ENCODE measurements at regions not wholly inside any gene's neighbourhood (a gene's known extent, or its start where the extent isn't known, plus 50 kb on each side); places are given as distances from the start of the nearest gene placed in this dataset.

DNA sequence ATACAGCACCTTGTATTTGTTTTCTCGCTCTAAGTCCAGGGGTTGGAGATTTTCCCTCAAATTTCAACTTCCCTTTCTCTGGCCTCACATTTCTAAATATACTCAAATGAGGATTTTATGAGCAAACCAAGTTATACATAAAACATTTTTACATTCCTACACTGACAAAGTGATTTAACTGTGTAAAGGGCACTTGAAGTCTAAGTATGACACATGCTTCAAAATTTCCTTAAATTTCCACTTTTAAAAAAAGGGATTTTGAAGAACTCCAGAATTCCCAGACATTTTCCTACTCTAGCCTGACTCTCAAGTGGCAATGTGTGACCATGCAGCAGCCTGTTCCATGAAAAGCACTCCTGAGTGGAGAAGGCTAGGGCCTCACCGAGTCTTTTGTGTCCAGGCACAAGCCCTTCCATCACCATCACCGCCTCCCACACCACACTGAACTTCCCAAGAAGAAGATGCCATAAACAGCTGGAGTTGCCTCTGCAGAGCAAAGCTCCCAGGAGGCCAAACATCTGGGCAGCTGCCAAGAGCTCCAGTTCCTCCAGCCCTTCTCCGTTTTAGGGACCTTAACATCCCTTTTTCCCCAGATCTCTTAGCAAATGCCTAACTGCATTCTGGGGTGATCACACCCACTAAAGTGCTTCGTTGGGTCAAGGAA, 68.9 kb downstream of the NCR2 start:
- H3K36me3 Mint-ChIP-seq (ENCODE audit: low read depth), result no peaks in the 10 kb centered on the region
- H3K27ac Mint-ChIP-seq, result no peak overlapping the region
- no peak overlapping the region for H3K4me3 Mint-ChIP-seq
- H3K4me1 Mint-ChIP-seq, result no peaks in the 10 kb centered on the region
- DNase-seq, result no peak
- H3K9me3 Mint-ChIP-seq, result no peaks in the 10 kb centered on the region
- ChIA-PET POLR2A (no interaction called here), CTCF (no interaction called here)
- H3K27me3 Mint-ChIP-seq, result peaks cover 37% of the 10 kb centered on the region

DNA sequence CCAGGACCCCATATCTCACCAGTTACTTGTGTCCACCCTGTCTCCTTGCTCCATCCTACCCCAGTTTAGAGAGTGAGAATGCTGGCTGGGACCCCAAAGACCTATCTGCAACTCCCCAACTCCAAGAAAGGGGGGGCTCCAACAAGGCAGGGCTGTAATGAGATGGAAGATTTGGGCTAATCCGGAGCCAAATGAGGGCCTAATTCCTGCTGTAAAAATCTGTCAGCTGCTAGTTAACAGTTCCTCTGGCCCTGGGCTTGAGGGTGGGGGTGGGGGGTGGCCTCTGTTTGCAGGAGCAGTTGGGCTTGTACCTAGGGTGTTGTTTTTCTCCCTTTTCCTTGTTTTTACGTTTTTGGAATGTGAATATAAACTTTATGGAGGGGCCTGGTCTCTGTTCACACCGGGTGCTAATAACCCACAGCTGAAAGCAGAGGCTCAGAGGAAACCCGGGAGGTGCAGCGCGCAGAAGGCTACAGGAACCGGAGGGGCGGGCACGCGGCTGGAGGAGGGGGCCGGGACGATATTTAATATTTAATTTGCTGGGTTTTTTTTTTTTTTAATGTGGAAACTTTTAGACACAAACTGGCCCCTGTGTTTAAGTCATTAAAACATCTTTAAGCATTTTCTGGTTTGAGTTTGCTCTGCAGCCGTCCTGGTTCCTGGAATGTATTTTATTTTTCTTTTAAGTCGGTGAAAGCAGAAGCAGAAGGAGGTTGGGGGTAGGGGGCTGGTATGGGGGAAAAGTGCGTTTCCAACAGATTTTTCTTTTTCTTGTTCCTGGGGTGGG, 70.7 kb downstream of the NCR2 start:
- DNase-seq, result no peak
- peaks cover 38% of the 10 kb centered on the region for H3K27me3 Mint-ChIP-seq
- no peaks in the 10 kb centered on the region for H3K36me3 Mint-ChIP-seq (ENCODE audit: low read depth)
- POLR2A ChIA-PET, result no interaction called here
- no peaks in the 10 kb centered on the region for H3K9me3 Mint-ChIP-seq
- CTCF ChIA-PET, result no interaction called here
- H3K27ac Mint-ChIP-seq, result no peak overlapping the region
- no peaks in the 10 kb centered on the region for H3K4me1 Mint-ChIP-seq
- H3K4me3 Mint-ChIP-seq, result no peak overlapping the region

DNA sequence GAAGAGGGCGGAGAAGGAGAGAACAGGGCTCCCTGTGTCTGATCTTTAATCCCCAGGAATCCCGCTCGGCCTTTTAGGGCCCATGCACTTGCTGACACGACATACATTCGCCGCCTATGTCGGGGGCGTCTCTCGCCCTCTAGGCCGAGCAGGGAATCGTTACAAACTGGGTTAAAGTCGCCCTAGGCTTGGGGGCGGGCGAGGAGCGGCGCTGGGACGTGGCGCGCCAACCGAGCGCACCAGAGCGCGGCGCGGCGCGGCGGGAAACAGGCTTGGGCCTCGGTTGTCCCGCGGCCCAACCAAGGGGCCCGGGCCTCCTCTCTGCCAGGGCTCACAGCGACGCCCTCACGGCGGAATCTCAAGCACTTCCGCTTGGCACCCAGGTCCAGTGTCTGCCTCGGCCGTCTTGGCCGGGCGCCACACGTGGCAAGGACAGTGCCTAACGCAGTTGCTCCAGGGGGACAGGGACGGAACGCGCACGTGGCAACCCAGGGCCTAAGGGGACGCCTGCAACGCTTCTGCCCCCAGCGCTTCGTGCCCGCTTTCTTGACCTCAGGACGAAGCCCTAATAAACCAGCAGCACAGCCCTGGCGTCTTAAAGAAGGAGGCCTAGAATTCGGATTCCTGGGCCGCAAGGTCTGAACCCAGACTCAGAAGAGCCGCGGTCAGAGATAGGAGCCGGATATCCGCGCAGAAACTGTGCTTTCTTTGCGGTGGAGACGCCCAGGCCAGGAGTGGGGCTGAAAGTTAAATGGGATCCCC, 71.5 kb downstream of the NCR2 start:
- Mint-ChIP-seq H3K9me3 (no peaks in the 10 kb centered on the region), H3K4me3 (no peak overlapping the region), H3K4me1 (no peaks in the 10 kb centered on the region), H3K27me3 (peaks cover 39% of the 10 kb centered on the region), H3K36me3 (ENCODE audit: low read depth) (no peaks in the 10 kb centered on the region), H3K27ac (no peak overlapping the region)
- DNase-seq, result no peak
- ChIA-PET CTCF (no interaction called here), POLR2A (no interaction called here)

DNA sequence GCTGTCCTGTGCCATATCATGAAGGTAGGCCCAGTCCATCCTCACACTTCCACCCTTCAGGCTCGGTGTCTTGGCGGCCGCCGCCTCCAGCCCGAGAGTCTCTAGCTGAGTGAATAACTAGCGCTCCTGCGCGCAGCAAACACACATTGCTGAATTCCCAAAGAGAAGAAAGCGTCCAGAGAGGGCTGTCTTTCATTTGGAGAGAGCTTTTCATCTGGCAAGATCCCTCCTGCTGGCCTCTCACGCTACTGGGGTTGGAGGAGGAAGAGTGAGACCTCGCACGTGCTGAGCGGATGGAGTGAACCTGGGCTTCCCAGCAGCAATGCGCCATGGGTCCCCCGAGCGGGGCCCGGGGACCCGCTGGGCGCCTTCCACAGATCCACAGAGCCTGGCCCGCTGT, 73.2 kb downstream of the NCR2 start:
- no peak for DNase-seq
- Mint-ChIP-seq H3K4me1 (no peaks in the 10 kb centered on the region), H3K36me3 (ENCODE audit: low read depth) (no peaks in the 10 kb centered on the region), H3K4me3 (no peak overlapping the region), H3K27me3 (peaks cover 36% of the 10 kb centered on the region), H3K9me3 (no peaks in the 10 kb centered on the region), H3K27ac (no peak overlapping the region)
- POLR2A ChIA-PET, result no interaction called here
- CTCF ChIA-PET, result no interaction called here

DNA sequence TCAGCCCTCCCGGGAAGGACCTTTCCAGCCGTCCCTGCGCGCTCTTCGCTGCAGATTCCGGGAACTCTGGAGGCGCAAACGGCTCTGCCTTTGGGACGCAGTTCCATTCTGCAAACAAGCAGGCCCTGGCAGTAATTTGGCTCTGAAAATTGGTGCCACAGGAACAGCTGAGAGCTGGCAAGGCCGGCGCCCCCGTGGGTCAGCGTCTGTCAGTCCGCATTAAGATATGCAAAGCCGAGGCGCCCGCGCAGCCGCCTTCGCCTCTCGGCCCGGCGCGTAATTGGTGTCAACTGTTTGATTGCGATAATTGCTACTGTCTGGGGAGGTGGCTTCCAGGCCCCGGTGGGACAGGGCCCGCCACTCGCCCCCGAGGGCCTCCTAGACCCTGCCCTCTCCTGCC, 73.6 kb downstream of the NCR2 start:
- Mint-ChIP-seq H3K4me1 (no peaks in the 10 kb centered on the region), H3K9me3 (no peaks in the 10 kb centered on the region), H3K27ac (no peak overlapping the region), H3K36me3 (ENCODE audit: low read depth) (no peaks in the 10 kb centered on the region), H3K27me3 (peaks cover 37% of the 10 kb centered on the region), H3K4me3 (no peak overlapping the region)
- ChIA-PET CTCF (no interaction called here), POLR2A (no interaction called here)
- no peak for DNase-seq

DNA sequence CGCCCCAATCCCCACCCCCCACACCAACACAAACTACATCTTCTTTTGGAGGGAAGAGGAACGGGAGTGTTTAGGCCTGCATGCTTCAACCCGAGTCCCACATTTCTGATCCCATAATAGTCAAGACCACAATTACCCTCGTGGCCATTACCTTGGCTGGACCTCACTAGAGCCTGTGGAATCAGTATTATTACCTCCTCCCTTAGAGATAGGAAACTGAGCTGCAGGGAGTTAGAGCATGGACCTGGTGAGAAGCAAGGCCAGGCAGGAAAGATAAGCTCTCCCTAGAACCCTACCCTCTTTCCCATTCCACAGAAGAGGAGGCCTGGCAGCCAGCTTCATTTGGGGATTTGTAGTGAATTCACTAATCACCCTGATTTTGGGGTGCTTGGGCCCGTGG, 74.1 kb downstream of the NCR2 start:
- ChIA-PET POLR2A (no interaction called here), CTCF (interaction anchor here (1.2 kb wide), 1 partner anchor 12 kb away, joined by 3 read pairs; no protein-coding TSS in a partner anchor)
- H3K9me3 Mint-ChIP-seq, result no peaks in the 10 kb centered on the region
- H3K4me3 Mint-ChIP-seq, result no peak overlapping the region
- no peak for DNase-seq
- H3K27me3 Mint-ChIP-seq, result peaks cover 36% of the 10 kb centered on the region
- H3K36me3 Mint-ChIP-seq (ENCODE audit: low read depth), result no peaks in the 10 kb centered on the region
- H3K27ac Mint-ChIP-seq, result no peak overlapping the region
- H3K4me1 Mint-ChIP-seq, result no peaks in the 10 kb centered on the region

DNA sequence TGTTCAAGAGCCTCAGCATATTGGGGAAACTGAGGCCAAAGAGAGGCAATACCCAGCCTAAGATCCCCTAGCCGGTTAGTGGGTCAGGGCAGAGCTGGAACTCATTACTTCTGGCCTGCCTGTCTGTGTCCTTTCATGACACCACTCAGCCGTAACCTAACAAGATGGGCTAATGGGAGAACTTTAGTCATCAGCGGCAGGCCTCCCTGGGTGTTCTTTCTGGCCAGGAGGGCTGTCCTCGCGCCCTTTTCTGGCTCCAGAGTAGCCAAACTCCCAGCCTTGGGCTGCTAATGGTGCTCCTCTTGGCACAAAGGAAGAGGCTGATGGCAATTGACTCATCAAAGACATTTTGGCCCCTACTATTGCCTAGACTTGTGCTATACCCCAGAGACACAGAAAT, 76.6 kb downstream of the NCR2 start:
- CTCF ChIA-PET, result no interaction called here

DNA sequence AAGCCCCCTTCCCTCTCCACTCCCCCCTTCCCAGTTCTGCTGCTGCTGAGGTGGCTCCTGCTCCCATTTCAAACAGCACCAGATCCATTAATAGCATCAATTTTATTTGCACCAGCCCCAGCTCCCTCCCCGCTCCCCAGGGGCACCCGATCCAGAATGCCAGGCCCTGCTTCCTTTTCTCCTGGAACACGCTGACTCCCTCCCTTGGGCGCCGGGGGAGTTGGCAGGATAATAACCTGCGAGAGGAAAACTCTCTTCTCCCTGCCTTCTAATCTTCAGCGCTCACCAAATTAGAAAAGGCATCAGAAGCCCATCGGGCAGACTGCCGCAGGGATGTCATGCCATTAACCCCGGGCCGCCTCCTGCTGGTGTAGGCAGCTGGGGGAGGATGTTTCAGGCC, 77.8 kb downstream of the NCR2 start:
- H3K27ac Mint-ChIP-seq, result no peak overlapping the region
- ChIA-PET POLR2A (no interaction called here), CTCF (no interaction called here)
- DNase-seq, result no peak
- H3K36me3 Mint-ChIP-seq (ENCODE audit: low read depth), result no peaks in the 10 kb centered on the region
- peaks cover 58% of the 10 kb centered on the region for H3K27me3 Mint-ChIP-seq
- no peaks in the 10 kb centered on the region for H3K4me1 Mint-ChIP-seq
- H3K9me3 Mint-ChIP-seq, result no peaks in the 10 kb centered on the region
- no peak overlapping the region for H3K4me3 Mint-ChIP-seq

More for the DNA sequence above, 76.6 kb downstream of the NCR2 start:
- DNase-seq, result no peak
- H3K4me3 Mint-ChIP-seq, result no peak overlapping the region
- no peak overlapping the region for H3K27ac Mint-ChIP-seq
- peaks cover 47% of the 10 kb centered on the region for H3K27me3 Mint-ChIP-seq
- POLR2A ChIA-PET, result no interaction called here
- no peaks in the 10 kb centered on the region for H3K4me1 Mint-ChIP-seq
- no peaks in the 10 kb centered on the region for H3K9me3 Mint-ChIP-seq
- H3K36me3 Mint-ChIP-seq (ENCODE audit: low read depth), result no peaks in the 10 kb centered on the region

DNA sequence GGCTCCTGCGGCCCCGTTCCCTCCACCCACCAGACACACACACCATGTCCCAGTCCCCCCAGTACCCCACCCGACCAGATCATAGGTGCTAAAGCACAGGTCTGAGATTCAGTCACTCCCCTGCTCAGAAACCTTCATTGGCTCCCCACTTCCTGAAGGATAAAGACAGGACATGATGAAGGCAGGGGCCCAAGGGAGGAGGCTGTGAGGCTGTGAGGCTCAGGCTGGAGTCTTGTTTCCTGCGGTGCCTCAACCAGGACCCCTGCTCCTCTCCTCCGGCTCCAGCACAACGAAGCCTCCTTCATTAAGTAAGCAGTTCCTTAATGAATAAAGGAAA, 81.1 kb downstream of the NCR2 start:
- Mint-ChIP-seq H3K27me3 (peaks cover 64% of the 10 kb centered on the region), H3K4me3 (no peak overlapping the region), H3K4me1 (no peaks in the 10 kb centered on the region), H3K9me3 (no peaks in the 10 kb centered on the region), H3K36me3 (ENCODE audit: low read depth) (no peaks in the 10 kb centered on the region), H3K27ac (no peak overlapping the region)
- POLR2A ChIA-PET, result no interaction called here
- DNase-seq, result no peak
- CTCF ChIA-PET, result interaction anchor here (0.7 to 1.6 kb wide), 3 partner anchors 10 to 214 kb away, joined by 3 to 5 read pairs (median 4); no protein-coding TSS in a partner anchor

DNA sequence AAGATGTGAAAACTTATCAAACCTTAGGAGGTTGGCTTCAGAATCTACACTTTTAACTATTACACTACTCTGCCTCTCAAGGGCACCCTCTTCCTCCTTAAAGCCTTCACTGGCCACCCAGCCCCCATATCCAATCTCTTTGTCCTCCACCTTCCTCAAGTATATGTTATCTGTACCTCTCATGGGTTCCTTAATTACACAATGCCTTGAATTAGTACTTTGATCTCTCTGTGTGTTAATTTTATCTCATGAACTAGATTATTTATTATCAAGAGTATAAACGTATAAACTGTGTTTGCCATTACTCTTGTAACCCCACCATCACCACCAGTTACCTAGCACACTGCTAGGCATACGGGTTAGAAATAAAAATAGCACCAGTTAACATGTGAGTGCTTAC, 83.3 kb downstream of the NCR2 start:
- no peaks in the 10 kb centered on the region for H3K36me3 Mint-ChIP-seq (ENCODE audit: low read depth)
- H3K27ac Mint-ChIP-seq, result no peak overlapping the region
- peaks cover 62% of the 10 kb centered on the region for H3K27me3 Mint-ChIP-seq
- no peak overlapping the region for H3K4me3 Mint-ChIP-seq
- POLR2A ChIA-PET, result no interaction called here
- no peaks in the 10 kb centered on the region for H3K4me1 Mint-ChIP-seq
- DNase-seq, result no peak
- CTCF ChIA-PET, result no interaction called here
- H3K9me3 Mint-ChIP-seq, result no peaks in the 10 kb centered on the region

DNA sequence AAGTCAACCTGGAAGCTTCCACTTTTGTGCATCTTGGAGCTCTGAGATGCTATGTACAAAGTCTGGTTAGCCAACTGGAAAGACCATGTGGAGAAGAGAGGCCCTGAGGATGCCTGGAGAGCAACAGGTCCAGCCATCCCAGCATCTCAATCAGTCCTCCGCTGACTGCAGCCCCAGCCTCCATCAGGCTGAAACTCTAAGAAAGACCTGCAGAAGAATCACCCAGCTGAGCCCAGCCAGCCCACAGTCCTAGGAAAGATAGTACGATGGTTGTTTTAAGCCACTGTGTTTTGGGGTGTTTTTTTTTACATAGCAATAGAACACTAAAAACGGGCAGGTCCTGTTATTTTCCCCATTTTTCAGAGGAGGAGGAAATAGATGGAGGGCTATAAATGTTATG, 84.0 kb downstream of the NCR2 start:
- DNase-seq, result no peak
- Mint-ChIP-seq H3K27ac (no peak overlapping the region), H3K9me3 (no peaks in the 10 kb centered on the region), H3K4me1 (no peaks in the 10 kb centered on the region), H3K36me3 (ENCODE audit: low read depth) (no peaks in the 10 kb centered on the region), H3K27me3 (peaks cover 58% of the 10 kb centered on the region), H3K4me3 (no peak overlapping the region)
- CTCF ChIA-PET, result interaction anchor here (2.0 kb wide), 1 partner anchor 23 kb away, joined by 4 read pairs; no protein-coding TSS in a partner anchor
- POLR2A ChIA-PET, result no interaction called here

DNA sequence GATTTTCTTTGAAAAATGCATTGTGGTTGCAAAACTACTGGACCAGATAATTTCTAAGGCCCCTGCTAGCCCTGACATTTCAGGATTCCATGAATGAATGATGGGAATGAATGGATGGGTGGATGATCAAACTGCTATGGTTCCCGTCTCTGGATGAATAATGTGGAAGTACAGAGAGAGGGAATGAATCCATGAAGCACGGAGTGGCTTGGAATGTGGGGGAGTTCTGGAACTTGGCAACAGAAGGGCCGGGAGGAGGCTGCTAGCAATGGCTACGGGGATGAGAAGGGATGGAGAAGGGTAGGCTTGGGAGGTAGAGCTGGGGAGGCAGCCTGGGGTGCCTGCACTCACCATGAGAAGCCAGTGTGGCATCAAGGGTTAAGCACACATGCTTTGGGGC, 84.8 kb downstream of the NCR2 start:
- Mint-ChIP-seq H3K36me3 (ENCODE audit: low read depth) (no peaks in the 10 kb centered on the region), H3K4me1 (no peaks in the 10 kb centered on the region), H3K27ac (no peak overlapping the region), H3K27me3 (peaks cover 51% of the 10 kb centered on the region), H3K4me3 (no peak overlapping the region), H3K9me3 (no peaks in the 10 kb centered on the region)
- ChIA-PET POLR2A (no interaction called here), CTCF (interaction anchor here (2.0 kb wide), 1 partner anchor 24 kb away, joined by 4 read pairs; no protein-coding TSS in a partner anchor)
- DNase-seq, result no peak

DNA sequence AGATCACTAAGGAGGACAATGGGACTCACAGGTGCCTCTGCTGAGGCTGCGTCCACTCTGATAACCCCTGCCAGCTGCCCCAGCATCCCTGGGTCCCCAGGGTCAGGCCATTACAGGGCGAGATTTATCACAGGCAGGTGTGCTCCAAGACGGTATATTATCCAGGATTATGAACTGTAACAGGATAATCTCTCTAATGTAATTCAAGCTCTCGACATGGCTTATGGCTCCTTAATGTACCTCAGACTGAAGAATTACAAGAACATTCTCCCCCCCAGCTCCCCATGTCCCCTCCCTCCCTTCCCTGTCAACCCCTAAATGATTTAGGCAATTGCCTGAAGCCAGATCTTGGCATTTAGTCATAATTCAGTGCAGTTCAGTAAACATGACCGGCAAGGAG, 86.8 kb downstream of the NCR2 start:
- H3K4me1 Mint-ChIP-seq, result no peaks in the 10 kb centered on the region
- CTCF ChIA-PET, result interaction anchor here (1.1 to 1.3 kb wide), 2 partner anchors 12 to 25 kb away, joined by 3 to 4 read pairs; no protein-coding TSS in a partner anchor
- no peaks in the 10 kb centered on the region for H3K36me3 Mint-ChIP-seq (ENCODE audit: low read depth)
- no peak overlapping the region for H3K4me3 Mint-ChIP-seq
- POLR2A ChIA-PET, result no interaction called here
- peaks cover 36% of the 10 kb centered on the region for H3K27me3 Mint-ChIP-seq
- H3K9me3 Mint-ChIP-seq, result no peaks in the 10 kb centered on the region
- DNase-seq, result no peak
- H3K27ac Mint-ChIP-seq, result no peak overlapping the region
